Liver (tissue), 7 donors: ENCODE measurements at regions not wholly inside any gene's neighbourhood (a gene's known extent, or its start where the extent isn't known, plus 50 kb on each side); places are given as distances from the start of the nearest gene placed in this dataset.

Experiments used
- DNase-seq: peaks from one replicate; pipeline ENCODE4 v3.0.0-alpha.2; 2017; ENCODE audit warnings: low spot score
- H3K27ac ChIP-seq, 2 donors: one replicate each; pipeline ENCODE4 v1.7.0; 2013; ENCODE audit warnings: inconsistent platforms in 2 of 2, low read length in 2 of 2, control low read depth in 1 of 2, low read depth in 1 of 2, mild to moderate bottlenecking in 1 of 2
- H3K27me3 ChIP-seq, 4 donors: one replicate each; pipeline versions ENCODE4 v1.6.1 to v1.7.0; 2013; ENCODE audit warnings: low read length in 3 of 4, inconsistent platforms in 1 of 4, mild to moderate bottlenecking in 1 of 4, moderate library complexity in 1 of 4; ENCODE audit not compliant: control insufficient read depth in 4 of 4, insufficient read depth in 4 of 4
- H3K36me3 ChIP-seq, 4 donors: one replicate each; pipeline versions ENCODE4 v1.6.1 to v1.7.0; 2013; ENCODE audit warnings: low read length in 3 of 4, mild to moderate bottlenecking in 3 of 4, low read depth in 1 of 4, moderate library complexity in 1 of 4; ENCODE audit not compliant: control insufficient read depth in 4 of 4, insufficient read depth in 3 of 4
- H3K4me1 ChIP-seq, 4 donors: one replicate each; pipeline versions ENCODE4 v1.6.1 to v1.7.0; 2013; ENCODE audit warnings: low read length in 3 of 4, mild to moderate bottlenecking in 3 of 4, moderate library complexity in 1 of 4; ENCODE audit not compliant: control insufficient read depth in 4 of 4, insufficient read depth in 4 of 4
- H3K4me3 ChIP-seq, 3 donors: one replicate each; pipeline versions ENCODE4 v1.6.1 to v1.7.0; 2013; ENCODE audit warnings: low read length in 3 of 3, control low read depth in 1 of 3, low read depth in 1 of 3, mild to moderate bottlenecking in 1 of 3
- H3K9ac ChIP-seq, 2 donors: one replicate each; pipeline ENCODE4 v1.7.0; 2013; ENCODE audit warnings: low read length in 2 of 2, mild to moderate bottlenecking in 2 of 2, moderate library complexity in 2 of 2, control low read depth in 1 of 2, low read depth in 1 of 2
- H3K9me3 ChIP-seq, 4 donors: one replicate each; pipeline versions ENCODE4 v1.6.1 to v1.7.0; 2013; ENCODE audit warnings: low read length in 3 of 4; ENCODE audit not compliant: control insufficient read depth in 4 of 4
- EGR1 ChIP-seq, 2 donors: IDR thresholded peaks; 2 replicates each; pipeline ENCODE4 v1.6.1; 2016 to 2018; ENCODE audit warnings: antibody characterized with exemption in 2 of 2, low read depth in 2 of 2
- FOXA1 ChIP-seq: IDR thresholded peaks from 2 replicates; pipeline ENCODE4 v1.6.1; 2016; ENCODE audit warnings: antibody characterized with exemption
- HNF4A ChIP-seq, 2 donors: conservative IDR thresholded peaks; 2 replicates each; pipeline ENCODE4 v1.6.1; 2016; ENCODE audit warnings: antibody characterized with exemption in 2 of 2, mild to moderate bottlenecking in 2 of 2
- NR2F2 ChIP-seq: IDR thresholded peaks from 2 replicates; pipeline ENCODE4 v1.6.1; 2016; ENCODE audit warnings: antibody characterized with exemption
- RAD21 ChIP-seq, 2 donors: IDR thresholded peaks; 2 replicates each; pipeline ENCODE4 v1.6.1; 2016; ENCODE audit warnings: antibody characterized with exemption in 2 of 2, mild to moderate bottlenecking in 2 of 2
- RXRA ChIP-seq, 2 donors: IDR thresholded peaks; 2 replicates each; pipeline ENCODE4 v1.6.1; 2017 to 2018; ENCODE audit warnings: antibody characterized with exemption in 2 of 2, mild to moderate bottlenecking in 1 of 2
- TAF1 ChIP-seq: conservative IDR thresholded peaks from 2 replicates; pipeline ENCODE4 v1.6.1; 2016; ENCODE audit warnings: antibody characterized with exemption, mild to moderate bottlenecking
- WGBS: extraction: QIAGEN DNeasy Blood & Tissue Kit; methylation state at CpG from one replicate; pipeline ENCODE4 v1.1.7; 2013; 5-methylcytosine and 5-hydroxymethylcytosine counted together
- TF ChIP-seq, protein P1 (sequence below): IDR thresholded peaks from 2 replicates; pipeline ENCODE4 v1.6.1; 2016; ENCODE audit warnings: antibody characterized with exemption, mild to moderate bottlenecking
- TF ChIP-seq, protein P2 (sequence below): IDR thresholded peaks from 2 replicates; pipeline ENCODE4 v1.6.1; 2016; ENCODE audit warnings: antibody characterized with exemption
- TF ChIP-seq, protein P3 (sequence below): IDR thresholded peaks from 2 replicates; pipeline ENCODE4 v1.6.1; 2016; ENCODE audit warnings: antibody characterized with exemption
- TF ChIP-seq, protein P4 (sequence below): IDR thresholded peaks from 2 replicates; pipeline ENCODE4 v1.6.1; 2016; ENCODE audit warnings: antibody characterized with exemption
- donor health status: healthy.
- donor health status: healthy.
- donor health status: healthy.
- donor health status: healthy.

DNA sequence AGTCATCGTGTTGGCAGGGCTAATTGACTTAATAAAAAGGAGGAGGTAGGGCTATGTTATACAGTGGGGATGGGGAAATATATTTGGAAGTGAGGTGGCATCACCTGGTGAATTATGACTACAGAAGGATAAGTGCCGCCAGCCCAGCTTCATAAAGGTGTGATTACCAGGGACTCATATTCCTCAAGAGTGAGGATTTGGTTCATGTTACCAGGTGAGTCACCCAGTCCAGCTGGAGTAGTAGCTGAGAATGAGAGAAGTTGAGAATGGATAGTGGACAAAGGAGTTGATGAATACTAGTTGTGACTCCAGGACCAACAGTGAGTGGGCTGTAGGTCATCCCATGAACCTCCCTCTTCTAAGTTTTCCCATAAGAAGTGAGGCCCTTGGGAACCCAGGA, 143.0 kb upstream of the GALNT15 start (continued):
- TF ChIP-seq, protein P1, sequence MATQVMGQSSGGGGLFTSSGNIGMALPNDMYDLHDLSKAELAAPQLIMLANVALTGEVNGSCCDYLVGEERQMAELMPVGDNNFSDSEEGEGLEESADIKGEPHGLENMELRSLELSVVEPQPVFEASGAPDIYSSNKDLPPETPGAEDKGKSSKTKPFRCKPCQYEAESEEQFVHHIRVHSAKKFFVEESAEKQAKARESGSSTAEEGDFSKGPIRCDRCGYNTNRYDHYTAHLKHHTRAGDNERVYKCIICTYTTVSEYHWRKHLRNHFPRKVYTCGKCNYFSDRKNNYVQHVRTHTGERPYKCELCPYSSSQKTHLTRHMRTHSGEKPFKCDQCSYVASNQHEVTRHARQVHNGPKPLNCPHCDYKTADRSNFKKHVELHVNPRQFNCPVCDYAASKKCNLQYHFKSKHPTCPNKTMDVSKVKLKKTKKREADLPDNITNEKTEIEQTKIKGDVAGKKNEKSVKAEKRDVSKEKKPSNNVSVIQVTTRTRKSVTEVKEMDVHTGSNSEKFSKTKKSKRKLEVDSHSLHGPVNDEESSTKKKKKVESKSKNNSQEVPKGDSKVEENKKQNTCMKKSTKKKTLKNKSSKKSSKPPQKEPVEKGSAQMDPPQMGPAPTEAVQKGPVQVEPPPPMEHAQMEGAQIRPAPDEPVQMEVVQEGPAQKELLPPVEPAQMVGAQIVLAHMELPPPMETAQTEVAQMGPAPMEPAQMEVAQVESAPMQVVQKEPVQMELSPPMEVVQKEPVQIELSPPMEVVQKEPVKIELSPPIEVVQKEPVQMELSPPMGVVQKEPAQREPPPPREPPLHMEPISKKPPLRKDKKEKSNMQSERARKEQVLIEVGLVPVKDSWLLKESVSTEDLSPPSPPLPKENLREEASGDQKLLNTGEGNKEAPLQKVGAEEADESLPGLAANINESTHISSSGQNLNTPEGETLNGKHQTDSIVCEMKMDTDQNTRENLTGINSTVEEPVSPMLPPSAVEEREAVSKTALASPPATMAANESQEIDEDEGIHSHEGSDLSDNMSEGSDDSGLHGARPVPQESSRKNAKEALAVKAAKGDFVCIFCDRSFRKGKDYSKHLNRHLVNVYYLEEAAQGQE = no peak
- no peak for TF ChIP-seq FOXA1
- TF ChIP-seq, protein P2, sequence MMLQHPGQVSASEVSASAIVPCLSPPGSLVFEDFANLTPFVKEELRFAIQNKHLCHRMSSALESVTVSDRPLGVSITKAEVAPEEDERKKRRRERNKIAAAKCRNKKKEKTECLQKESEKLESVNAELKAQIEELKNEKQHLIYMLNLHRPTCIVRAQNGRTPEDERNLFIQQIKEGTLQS = no peak

DNA sequence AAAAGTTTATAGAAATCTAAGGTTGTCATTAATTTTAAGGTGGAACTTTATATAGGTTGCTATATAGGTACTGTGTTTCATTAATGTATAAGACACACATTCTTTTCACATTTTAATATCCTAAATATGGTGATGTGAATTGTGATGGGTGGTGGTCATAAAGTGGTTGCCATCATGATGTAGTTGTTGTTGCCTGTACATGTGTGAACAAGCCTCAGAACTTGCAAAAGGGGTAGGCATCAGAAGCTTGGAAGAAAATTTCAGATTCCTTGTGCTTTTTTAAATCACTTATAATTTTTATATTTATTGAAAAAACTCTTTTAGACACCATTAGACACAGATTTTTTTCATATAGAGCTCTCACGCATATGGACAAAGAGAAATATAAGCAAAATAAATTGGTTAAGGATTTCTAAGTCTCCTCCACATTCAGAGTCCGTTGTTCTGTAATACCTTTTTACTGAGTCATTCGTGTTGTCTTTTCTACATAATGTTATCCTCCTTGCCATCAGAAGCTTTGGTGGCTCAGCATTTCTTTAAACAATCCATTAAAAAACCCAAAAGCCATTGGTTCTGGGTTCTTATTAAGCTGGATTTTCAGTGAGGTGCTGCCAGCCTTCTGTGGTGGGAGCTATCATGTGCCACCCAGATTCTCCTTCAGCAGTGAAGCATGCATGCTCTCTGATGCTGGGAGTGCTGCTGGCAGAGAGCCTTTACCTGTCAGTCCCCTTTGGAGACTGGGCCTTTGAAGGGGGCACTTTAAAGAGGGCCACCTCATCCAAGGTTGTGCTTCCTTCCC, 140.4 kb upstream of the GALNT15 start:
- Histone ChIP-seq H3K4me1 (no peaks in the 10 kb centered on the region), H3K27ac (no peak overlapping the region), H3K27me3 (no peaks in the 10 kb centered on the region), H3K9me3 (no peaks in the 10 kb centered on the region), H3K36me3 (peaks cover 0 to 2% (median 0%) of the 10 kb centered on the region in 4 donors), H3K9ac (no peak overlapping the region), H3K4me3 (no peak overlapping the region)
- TF ChIP-seq, protein P3, sequence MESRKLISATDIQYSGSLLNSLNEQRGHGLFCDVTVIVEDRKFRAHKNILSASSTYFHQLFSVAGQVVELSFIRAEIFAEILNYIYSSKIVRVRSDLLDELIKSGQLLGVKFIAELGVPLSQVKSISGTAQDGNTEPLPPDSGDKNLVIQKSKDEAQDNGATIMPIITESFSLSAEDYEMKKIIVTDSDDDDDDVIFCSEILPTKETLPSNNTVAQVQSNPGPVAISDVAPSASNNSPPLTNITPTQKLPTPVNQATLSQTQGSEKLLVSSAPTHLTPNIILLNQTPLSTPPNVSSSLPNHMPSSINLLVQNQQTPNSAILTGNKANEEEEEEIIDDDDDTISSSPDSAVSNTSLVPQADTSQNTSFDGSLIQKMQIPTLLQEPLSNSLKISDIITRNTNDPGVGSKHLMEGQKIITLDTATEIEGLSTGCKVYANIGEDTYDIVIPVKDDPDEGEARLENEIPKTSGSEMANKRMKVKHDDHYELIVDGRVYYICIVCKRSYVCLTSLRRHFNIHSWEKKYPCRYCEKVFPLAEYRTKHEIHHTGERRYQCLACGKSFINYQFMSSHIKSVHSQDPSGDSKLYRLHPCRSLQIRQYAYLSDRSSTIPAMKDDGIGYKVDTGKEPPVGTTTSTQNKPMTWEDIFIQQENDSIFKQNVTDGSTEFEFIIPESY = no peak
- TF ChIP-seq, protein P2 = no peak
- TF ChIP-seq RXRA (IDR thresholded peaks at IDR 0.05) = no peak
- no peak for TF ChIP-seq NR2F2
- DNase-seq = no peak
- WGBS = 92% methylated on average over 3 of the region's 3 CpGs

DNA sequence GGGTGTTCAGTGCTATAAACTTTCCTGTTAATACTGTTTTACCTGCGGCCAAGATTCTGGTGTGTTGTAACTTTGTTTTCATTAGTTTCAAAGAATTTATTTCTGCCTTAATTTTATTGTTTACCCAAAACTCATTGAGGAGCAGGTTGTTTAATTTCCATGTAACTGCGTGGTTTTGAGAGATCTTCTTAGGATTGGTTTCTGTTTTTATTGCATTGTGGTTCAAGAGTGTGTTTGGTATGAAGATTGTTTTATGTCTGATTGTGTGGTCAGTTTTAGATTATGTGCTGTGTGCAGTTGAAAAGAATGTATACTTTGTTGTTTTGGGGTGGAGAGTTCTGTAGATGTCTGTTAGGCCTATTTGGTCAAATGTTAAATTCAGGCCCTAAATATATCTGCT, 133.5 kb upstream of the GALNT15 start:
- H3K9me3 ChIP-seq = no peaks in the 10 kb centered on the region
- H3K4me3 ChIP-seq = no peak overlapping the region
- TF ChIP-seq, protein P3 = no peak
- no peak for TF ChIP-seq HNF4A (conservative IDR thresholded peaks at IDR 0.05)
- TF ChIP-seq, protein P4, sequence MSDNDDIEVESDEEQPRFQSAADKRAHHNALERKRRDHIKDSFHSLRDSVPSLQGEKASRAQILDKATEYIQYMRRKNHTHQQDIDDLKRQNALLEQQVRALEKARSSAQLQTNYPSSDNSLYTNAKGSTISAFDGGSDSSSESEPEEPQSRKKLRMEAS = no peak
- TF ChIP-seq EGR1 (IDR thresholded peaks at IDR 0.05; ENCODE audit: low read depth in 2 of 2) = no peak
- no peak for TF ChIP-seq TAF1
- no peak for TF ChIP-seq NR2F2
- no peak for TF ChIP-seq RAD21 (IDR thresholded peaks at IDR 0.05)
- TF ChIP-seq, protein P2 = no peak
- H3K36me3 ChIP-seq = no peaks in the 10 kb centered on the region
- no peaks in the 10 kb centered on the region for H3K27me3 ChIP-seq
- H3K9ac ChIP-seq = no peak overlapping the region
- WGBS = 92% methylated on average over 2 of the region's 2 CpGs
- no peak overlapping the region for H3K27ac ChIP-seq
- no peaks in the 10 kb centered on the region for H3K4me1 ChIP-seq
- DNase-seq = no peak
